HepG2 (cell line): ENCODE measurements at regions not wholly inside any gene's neighbourhood (a gene's known extent, or its start where the extent isn't known, plus 50 kb on each side); places are given as distances from the start of the nearest gene placed in this dataset.

Experiments
- ATAC-seq: fragments of 200-7000 bp; cut with Tn5 transposase; 3 replicates; pipeline ENCODE4 v1.9.1; 2020; ENCODE audit warnings: mild to moderate bottlenecking, moderate library complexity
- BruUV-seq: library from RNA; stranded (reverse); fragments of 400-500 nt; replicated peaks from 2 replicates; lab custom pipeline; 2021; lab: Mats Ljungman, UMichigan
- CTCF ChIA-PET: fragments of 300-600 bp; formaldehyde crosslinking; extraction: SDS; loops from one replicate; lab custom pipeline; 2021; ENCODE audit warnings: low total read pairs, inconsistent platforms, low intra/inter-chr PET ratio; lab: Yijun Ruan, JAX
- POLR2A ChIA-PET: fragments of 350-600 bp; sonication (Branson Sonifier 250); formaldehyde crosslinking; loops from one replicate; lab custom pipeline; 2020; ENCODE audit warnings: antibody characterized with exemption, inconsistent platforms; lab: Yijun Ruan, JAX
- DNase-seq: peaks from one replicate; pipeline ENCODE4 v3.0.0-alpha.2; 2015; ENCODE audit warnings: low spot score
- FAIRE-seq: peaks from 3 replicates; lab custom pipeline; 2011; peaks lifted over from hg19 to GRCh38; lab: Jason Lieb, UNC
- H2AFZ ChIP-seq: one replicate; pipeline ENCODE4 v1.6.1; 2011; ENCODE audit warnings: low read length, inconsistent platforms
- H3K27ac ChIP-seq: fragments of 300-600 bp; 3 replicates; pipeline ENCODE4 v1.8.0; 2011; ENCODE audit warnings: mixed run types, mild to moderate bottlenecking, mixed read lengths, low read length, inconsistent platforms; ENCODE audit not compliant: insufficient read depth; ENCODE audit errors: extremely low read length
- H3K27me3 ChIP-seq, 2 experiments: fragments of 200-600 bp in 1 of 2; 2 replicates in 1 of 2; 3 replicates in 1 of 2; pipeline versions ENCODE4 v1.6.0 to v1.8.0; 2011; ENCODE audit warnings: low read length in 2 of 2, mild to moderate bottlenecking in 2 of 2, moderate library complexity in 2 of 2, inconsistent platforms in 1 of 2; ENCODE audit not compliant: insufficient read depth in 2 of 2, control insufficient read depth in 1 of 2
- H3K36me3 ChIP-seq, 2 experiments: fragments of 200-600 bp in 1 of 2; replicated peaks in 1 of 2; 2 replicates in 1 of 2; 3 replicates in 1 of 2; pipeline versions ENCODE4 v1.5.1 to v1.8.0; 2011; ENCODE audit warnings: low read length in 2 of 2, inconsistent platforms in 1 of 2; ENCODE audit not compliant: insufficient read depth in 2 of 2, control insufficient read depth in 1 of 2
- H3K4me1 ChIP-seq: 2 replicates; pipeline ENCODE4 v1.5.1; 2012; ENCODE audit warnings: low read length, inconsistent platforms; ENCODE audit not compliant: insufficient read depth
- H3K4me2 ChIP-seq: 2 replicates; pipeline ENCODE4 v1.6.0; 2011; ENCODE audit warnings: low read depth, low read length, inconsistent platforms
- H3K4me3 ChIP-seq, 3 experiments: fragments of 200-600 bp in 1 of 3; sonication (generic), shearing (Covaris generic) in 1 of 3; replicated peaks in 1 of 3; 2 replicates each; pipeline ENCODE4 v1.5.1; 2011 to 2016; ENCODE audit warnings: low read length in 3 of 3, inconsistent platforms in 2 of 3, low read depth in 2 of 3, mild to moderate bottlenecking in 2 of 3, control low read depth in 1 of 3, mixed read lengths in 1 of 3; ENCODE audit not compliant: insufficient read depth in 1 of 3
- H3K79me2 ChIP-seq: one replicate; pipeline ENCODE4 v1.6.1; 2011; ENCODE audit warnings: low read length, inconsistent platforms; ENCODE audit not compliant: insufficient read depth
- H3K9ac ChIP-seq: 2 replicates; pipeline ENCODE4 v1.6.0; 2011; ENCODE audit warnings: mild to moderate bottlenecking, low read depth, low read length, inconsistent platforms; ENCODE audit not compliant: insufficient read depth
- H3K9me3 ChIP-seq: 2 replicates; pipeline ENCODE4 v1.5.1; 2012; ENCODE audit warnings: mild to moderate bottlenecking, low read length
- H4K20me1 ChIP-seq: 2 replicates; pipeline ENCODE4 v1.6.0; 2011; ENCODE audit warnings: inconsistent platforms, mild to moderate bottlenecking, low read length, moderate library complexity; ENCODE audit not compliant: insufficient read depth
- ARNT2 ChIP-seq: sonication (generic); formaldehyde crosslinking; IDR thresholded peaks from 2 replicates; pipeline ENCODE4 v1.8.0; 2022; ENCODE audit warnings: mild to moderate bottlenecking, low read depth, missing genetic modification reagents, moderate library complexity
- FOXJ3 ChIP-seq: sonication (generic); formaldehyde crosslinking; IDR thresholded peaks from 2 replicates; pipeline ENCODE4 v1.4.0; 2020; ENCODE audit warnings: missing genetic modification reagents, mild to moderate bottlenecking, borderline replicate concordance
- KLF9 ChIP-seq: IDR thresholded peaks from 2 replicates; pipeline ENCODE4 v1.6.1; 2016; ENCODE audit warnings: low read depth
- KMT2B ChIP-seq: IDR thresholded peaks from 2 replicates; pipeline ENCODE4 v1.6.1; 2016; ENCODE audit warnings: missing genetic modification reagents, missing compliant biosample characterization
- LCORL ChIP-seq, 2 experiments: fragments of 450-650 bp in 1 of 2; sonication (generic) in 1 of 2; formaldehyde crosslinking in 1 of 2; IDR thresholded peaks; 2 replicates each; pipeline versions ENCODE4 v1.5.0 to v1.6.1; 2017 to 2020; ENCODE audit warnings: antibody characterized with exemption in 1 of 2, missing genetic modification reagents in 1 of 2
- SUZ12 ChIP-seq: fragments of 150-350 bp; IDR thresholded peaks from 2 replicates; pipeline ENCODE4 v1.6.1; 2014; ENCODE audit warnings: low read depth, low read length
- ZFP62 ChIP-seq: sonication (generic); formaldehyde crosslinking; IDR thresholded peaks from 2 replicates; pipeline ENCODE4 v1.4.0; 2020; ENCODE audit warnings: missing genetic modification reagents
- ZMYM2 ChIP-seq: sonication (generic); formaldehyde crosslinking; IDR thresholded peaks from 2 replicates; pipeline ENCODE4 v1.8.0; 2022; ENCODE audit warnings: mild to moderate bottlenecking, missing genetic modification reagents
- ZNF20 ChIP-seq: sonication (generic); formaldehyde crosslinking; IDR thresholded peaks from 2 replicates; pipeline ENCODE4 v1.4.0; 2020; ENCODE audit warnings: mild to moderate bottlenecking, moderate library complexity, missing genetic modification reagents
- ZNF451 ChIP-seq: sonication (generic); formaldehyde crosslinking; IDR thresholded peaks from 2 replicates; pipeline ENCODE4 v1.5.0; 2020; ENCODE audit warnings: mild to moderate bottlenecking, missing genetic modification reagents
- in situ Hi-C: cut with HindIII; loops from 2 replicates; pipeline ENCODE4 v1.10.0; 2017; ENCODE audit warnings: low pct_unique_long_range_greater_than_20kb; ENCODE audit not compliant: extremely low pct_ligation_motif_present
- intact Hi-C: fragments of 100-400 bp; cut with micrococcal nuclease; formaldehyde crosslinking; loops from one replicate; pipeline ENCODE4 v1.10.0; 2022; ENCODE audit not compliant: unreplicated experiment
- TF ChIP-seq, protein P1 (sequence below): IDR thresholded peaks from 2 replicates; pipeline ENCODE4 v1.6.1; 2016; ENCODE audit warnings: control low read depth
- TF ChIP-seq, protein P2 (sequence below): sonication (generic); formaldehyde crosslinking; IDR thresholded peaks from 2 replicates; pipeline ENCODE4 v1.8.1; 2023; ENCODE audit warnings: missing genetic modification reagents, inconsistent platforms, borderline replicate concordance
- TF ChIP-seq, protein P3 (sequence below): sonication (generic); formaldehyde crosslinking; IDR thresholded peaks from 2 replicates; pipeline ENCODE4 v1.8.1; 2022; ENCODE audit warnings: low read depth, mild to moderate bottlenecking, missing genetic modification reagents
- TF ChIP-seq, protein P4 (sequence below): sonication (generic); formaldehyde crosslinking; IDR thresholded peaks from 2 replicates; pipeline ENCODE4 v1.4.0; 2020; ENCODE audit warnings: missing genetic modification reagents
- TF ChIP-seq, protein P5 (sequence below): sonication (generic); formaldehyde crosslinking; conservative IDR thresholded peaks from 2 replicates; pipeline ENCODE4 v1.8.0; 2022; ENCODE audit warnings: low read depth, missing genetic modification reagents
- TF ChIP-seq, protein P6 (sequence below): sonication (generic); formaldehyde crosslinking; conservative IDR thresholded peaks from 2 replicates; pipeline ENCODE4 v1.8.0; 2022; ENCODE audit warnings: mild to moderate bottlenecking, moderate library complexity, missing genetic modification reagents

DNA sequence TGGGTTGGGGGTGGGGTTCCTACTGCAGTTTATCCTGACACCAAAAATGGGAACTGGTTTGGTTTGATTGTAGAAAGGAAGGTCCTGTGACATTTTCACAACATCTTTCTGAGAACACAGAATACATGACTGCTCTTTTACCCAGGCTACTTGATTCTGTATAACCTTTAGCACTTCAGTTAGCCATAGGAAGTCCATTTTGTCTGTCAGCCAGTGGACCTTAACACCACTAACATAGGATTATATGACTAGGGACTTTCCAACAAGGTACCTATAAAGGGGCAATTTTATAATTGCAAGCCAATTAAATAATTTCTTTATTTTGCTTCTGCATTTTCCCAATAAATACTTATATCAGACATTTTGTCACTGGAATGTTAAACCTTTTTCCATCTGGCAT lies 489.2 kb upstream of the MIS18BP1 start:
- in situ Hi-C loops: no loop called here
- CTCF ChIA-PET: no interaction called here

More for the DNA sequence above, 489.2 kb upstream of the MIS18BP1 start:
- Histone ChIP-seq H2AFZ (no peak overlapping the region), H3K4me1 (no peaks in the 10 kb centered on the region), H3K27me3 (no peaks in the 10 kb centered on the region), H4K20me1 (no peaks in the 10 kb centered on the region), H3K9ac (no peak overlapping the region), H3K79me2 (no peaks in the 10 kb centered on the region), H3K27ac (no peak overlapping the region), H3K4me3 (no peak overlapping the region), H3K9me3 (peaks cover 30% of the 10 kb centered on the region), H3K36me3 (no peaks in the 10 kb centered on the region), H3K4me2 (no peak overlapping the region)
- POLR2A ChIA-PET: no interaction called here
- DNase-seq: no peak
- TF ChIP-seq, protein P1, sequence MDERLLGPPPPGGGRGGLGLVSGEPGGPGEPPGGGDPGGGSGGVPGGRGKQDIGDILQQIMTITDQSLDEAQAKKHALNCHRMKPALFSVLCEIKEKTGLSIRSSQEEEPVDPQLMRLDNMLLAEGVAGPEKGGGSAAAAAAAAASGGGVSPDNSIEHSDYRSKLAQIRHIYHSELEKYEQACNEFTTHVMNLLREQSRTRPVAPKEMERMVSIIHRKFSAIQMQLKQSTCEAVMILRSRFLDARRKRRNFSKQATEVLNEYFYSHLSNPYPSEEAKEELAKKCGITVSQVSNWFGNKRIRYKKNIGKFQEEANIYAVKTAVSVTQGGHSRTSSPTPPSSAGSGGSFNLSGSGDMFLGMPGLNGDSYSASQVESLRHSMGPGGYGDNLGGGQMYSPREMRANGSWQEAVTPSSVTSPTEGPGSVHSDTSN: no peak
- no peak for TF ChIP-seq ZNF20 (CRISPR knock-in tag)
- TF ChIP-seq LCORL (IDR thresholded peaks at IDR 0.05): no peak
- no peak for TF ChIP-seq LCORL (CRISPR knock-in tag; IDR thresholded peaks at IDR 0.05)
- TF ChIP-seq, protein P2, sequence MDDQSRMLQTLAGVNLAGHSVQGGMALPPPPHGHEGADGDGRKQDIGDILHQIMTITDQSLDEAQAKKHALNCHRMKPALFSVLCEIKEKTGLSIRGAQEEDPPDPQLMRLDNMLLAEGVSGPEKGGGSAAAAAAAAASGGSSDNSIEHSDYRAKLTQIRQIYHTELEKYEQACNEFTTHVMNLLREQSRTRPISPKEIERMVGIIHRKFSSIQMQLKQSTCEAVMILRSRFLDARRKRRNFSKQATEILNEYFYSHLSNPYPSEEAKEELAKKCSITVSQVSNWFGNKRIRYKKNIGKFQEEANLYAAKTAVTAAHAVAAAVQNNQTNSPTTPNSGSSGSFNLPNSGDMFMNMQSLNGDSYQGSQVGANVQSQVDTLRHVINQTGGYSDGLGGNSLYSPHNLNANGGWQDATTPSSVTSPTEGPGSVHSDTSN: no peak
- TF ChIP-seq ARNT2 (CRISPR knock-in tag): no peak
- TF ChIP-seq FOXJ3 (CRISPR knock-in tag): no peak
- no peak for TF ChIP-seq KLF9 (CRISPR knock-in tag)
- TF ChIP-seq, protein P3, sequence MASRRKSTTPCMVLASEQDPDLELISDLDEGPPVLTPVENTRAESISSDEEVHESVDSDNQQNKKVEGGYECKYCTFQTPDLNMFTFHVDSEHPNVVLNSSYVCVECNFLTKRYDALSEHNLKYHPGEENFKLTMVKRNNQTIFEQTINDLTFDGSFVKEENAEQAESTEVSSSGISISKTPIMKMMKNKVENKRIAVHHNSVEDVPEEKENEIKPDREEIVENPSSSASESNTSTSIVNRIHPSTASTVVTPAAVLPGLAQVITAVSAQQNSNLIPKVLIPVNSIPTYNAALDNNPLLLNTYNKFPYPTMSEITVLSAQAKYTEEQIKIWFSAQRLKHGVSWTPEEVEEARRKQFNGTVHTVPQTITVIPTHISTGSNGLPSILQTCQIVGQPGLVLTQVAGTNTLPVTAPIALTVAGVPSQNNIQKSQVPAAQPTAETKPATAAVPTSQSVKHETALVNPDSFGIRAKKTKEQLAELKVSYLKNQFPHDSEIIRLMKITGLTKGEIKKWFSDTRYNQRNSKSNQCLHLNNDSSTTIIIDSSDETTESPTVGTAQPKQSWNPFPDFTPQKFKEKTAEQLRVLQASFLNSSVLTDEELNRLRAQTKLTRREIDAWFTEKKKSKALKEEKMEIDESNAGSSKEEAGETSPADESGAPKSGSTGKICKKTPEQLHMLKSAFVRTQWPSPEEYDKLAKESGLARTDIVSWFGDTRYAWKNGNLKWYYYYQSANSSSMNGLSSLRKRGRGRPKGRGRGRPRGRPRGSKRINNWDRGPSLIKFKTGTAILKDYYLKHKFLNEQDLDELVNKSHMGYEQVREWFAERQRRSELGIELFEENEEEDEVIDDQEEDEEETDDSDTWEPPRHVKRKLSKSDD: no peak
- TF ChIP-seq, protein P4, sequence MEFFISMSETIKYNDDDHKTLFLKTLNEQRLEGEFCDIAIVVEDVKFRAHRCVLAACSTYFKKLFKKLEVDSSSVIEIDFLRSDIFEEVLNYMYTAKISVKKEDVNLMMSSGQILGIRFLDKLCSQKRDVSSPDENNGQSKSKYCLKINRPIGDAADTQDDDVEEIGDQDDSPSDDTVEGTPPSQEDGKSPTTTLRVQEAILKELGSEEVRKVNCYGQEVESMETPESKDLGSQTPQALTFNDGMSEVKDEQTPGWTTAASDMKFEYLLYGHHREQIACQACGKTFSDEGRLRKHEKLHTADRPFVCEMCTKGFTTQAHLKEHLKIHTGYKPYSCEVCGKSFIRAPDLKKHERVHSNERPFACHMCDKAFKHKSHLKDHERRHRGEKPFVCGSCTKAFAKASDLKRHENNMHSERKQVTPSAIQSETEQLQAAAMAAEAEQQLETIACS (CRISPR knock-in tag): no peak
- no peak for TF ChIP-seq ZNF451 (CRISPR knock-in tag)
- TF ChIP-seq ZMYM2 (CRISPR knock-in tag): no peak
- no peak for TF ChIP-seq SUZ12
- no peak for TF ChIP-seq KMT2B (CRISPR knock-in tag)
- TF ChIP-seq ZFP62 (CRISPR knock-in tag): no peak
- TF ChIP-seq, protein P5, sequence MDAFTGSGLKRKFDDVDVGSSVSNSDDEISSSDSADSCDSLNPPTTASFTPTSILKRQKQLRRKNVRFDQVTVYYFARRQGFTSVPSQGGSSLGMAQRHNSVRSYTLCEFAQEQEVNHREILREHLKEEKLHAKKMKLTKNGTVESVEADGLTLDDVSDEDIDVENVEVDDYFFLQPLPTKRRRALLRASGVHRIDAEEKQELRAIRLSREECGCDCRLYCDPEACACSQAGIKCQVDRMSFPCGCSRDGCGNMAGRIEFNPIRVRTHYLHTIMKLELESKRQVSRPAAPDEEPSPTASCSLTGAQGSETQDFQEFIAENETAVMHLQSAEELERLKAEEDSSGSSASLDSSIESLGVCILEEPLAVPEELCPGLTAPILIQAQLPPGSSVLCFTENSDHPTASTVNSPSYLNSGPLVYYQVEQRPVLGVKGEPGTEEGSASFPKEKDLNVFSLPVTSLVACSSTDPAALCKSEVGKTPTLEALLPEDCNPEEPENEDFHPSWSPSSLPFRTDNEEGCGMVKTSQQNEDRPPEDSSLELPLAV (CRISPR knock-in tag): no peak
- TF ChIP-seq, protein P6, sequence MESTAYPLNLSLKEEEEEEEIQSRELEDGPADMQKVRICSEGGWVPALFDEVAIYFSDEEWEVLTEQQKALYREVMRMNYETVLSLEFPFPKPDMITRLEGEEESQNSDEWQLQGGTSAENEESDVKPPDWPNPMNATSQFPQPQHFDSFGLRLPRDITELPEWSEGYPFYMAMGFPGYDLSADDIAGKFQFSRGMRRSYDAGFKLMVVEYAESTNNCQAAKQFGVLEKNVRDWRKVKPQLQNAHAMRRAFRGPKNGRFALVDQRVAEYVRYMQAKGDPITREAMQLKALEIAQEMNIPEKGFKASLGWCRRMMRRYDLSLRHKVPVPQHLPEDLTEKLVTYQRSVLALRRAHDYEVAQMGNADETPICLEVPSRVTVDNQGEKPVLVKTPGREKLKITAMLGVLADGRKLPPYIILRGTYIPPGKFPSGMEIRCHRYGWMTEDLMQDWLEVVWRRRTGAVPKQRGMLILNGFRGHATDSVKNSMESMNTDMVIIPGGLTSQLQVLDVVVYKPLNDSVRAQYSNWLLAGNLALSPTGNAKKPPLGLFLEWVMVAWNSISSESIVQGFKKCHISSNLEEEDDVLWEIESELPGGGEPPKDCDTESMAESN (CRISPR knock-in tag): no peak
- intact Hi-C loops: no loop called here
- ATAC-seq: no peak
- FAIRE-seq: no peak
- no TSS peak for BruUV-seq
